NCI-H1436 (cell line): ENCODE measurements at regions not wholly inside any gene's neighbourhood (a gene's known extent, or its start where the extent isn't known, plus 50 kb on each side); places are given as distances from the start of the nearest gene placed in this dataset.

Experiments
- DNase-seq: peaks from one replicate; lab custom pipeline; 2025; lab: John Stamatoyannopoulos, UW

DNA sequence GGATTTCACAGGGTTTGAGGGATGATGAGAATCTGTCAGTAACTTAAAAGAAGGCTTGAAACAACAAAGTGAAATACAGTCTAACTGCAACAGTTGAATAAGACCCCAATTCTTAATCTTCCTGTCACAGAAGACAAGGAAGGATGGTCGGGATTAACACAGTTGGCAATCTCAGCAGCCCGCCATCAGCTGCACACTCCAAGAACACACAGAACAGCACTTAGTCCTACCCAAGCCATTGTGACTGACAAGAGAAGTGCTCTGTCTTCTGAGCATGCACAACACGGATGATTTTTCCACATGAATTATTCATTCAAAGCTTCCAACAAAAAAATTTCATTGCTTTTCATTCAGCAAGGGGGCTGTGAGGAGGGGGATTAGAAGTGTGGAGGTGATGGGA is 576.1 kb downstream of the TLE4 start:
- DNase-seq: no peak

DNA sequence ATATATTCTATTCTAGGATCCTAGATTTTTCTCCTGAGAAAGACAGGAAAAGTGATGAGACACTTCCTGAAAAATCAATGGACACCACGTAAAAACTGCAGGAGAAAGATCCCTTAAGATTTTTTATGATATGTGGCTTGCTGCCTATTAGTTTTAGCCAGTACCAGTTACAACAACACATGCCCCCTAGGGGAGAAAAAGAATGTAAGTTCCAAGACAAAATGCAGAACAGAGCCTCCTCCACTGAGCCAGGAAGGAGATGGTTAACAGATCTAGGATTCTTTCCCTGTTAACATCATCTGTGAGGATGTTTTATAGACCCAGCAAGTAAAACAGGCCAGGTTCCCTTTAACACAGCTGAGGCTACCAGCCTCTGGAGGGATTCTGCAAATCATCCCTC is 574.7 kb downstream of the TLE4 start:
- DNase-seq: no peak

DNA sequence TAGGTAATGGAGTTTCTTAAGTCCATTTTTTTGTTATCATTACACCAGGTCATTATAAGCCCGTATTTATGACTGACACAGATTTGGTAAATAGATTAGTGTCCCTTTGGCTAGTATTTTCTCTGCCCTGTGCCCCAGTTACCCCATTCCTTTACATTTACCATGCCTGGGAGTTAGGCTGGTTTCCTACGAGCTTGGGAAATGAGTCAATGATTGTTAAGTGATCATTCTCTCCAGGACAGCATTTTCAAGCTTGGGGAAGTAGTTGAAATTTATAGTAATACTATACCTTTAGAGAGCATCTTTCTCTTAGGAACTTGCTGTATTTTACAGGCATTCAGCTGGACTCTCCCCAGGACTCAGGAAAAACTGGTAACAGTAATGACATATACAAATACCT is 573.1 kb downstream of the TLE4 start:
- DNase-seq: no peak

DNA sequence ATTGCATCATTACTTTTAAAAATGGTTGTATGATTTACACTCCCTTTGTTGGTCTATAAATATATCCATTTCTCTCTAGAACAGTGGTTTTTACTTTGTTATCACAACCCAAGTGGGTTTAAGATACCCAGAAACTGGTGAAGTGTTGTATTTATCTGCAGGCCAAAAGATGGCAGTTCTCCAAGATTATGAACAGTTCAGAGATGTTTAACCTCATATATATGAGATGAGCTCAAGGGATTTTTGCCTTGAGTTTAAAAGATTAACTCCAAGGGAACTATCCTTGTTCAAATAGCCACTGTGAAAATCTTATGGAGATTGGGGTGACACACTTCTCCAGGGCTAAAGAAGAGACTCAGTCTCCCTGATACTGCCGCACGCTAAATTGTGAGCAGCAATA is 572.6 kb downstream of the TLE4 start:
- no peak for DNase-seq

DNA sequence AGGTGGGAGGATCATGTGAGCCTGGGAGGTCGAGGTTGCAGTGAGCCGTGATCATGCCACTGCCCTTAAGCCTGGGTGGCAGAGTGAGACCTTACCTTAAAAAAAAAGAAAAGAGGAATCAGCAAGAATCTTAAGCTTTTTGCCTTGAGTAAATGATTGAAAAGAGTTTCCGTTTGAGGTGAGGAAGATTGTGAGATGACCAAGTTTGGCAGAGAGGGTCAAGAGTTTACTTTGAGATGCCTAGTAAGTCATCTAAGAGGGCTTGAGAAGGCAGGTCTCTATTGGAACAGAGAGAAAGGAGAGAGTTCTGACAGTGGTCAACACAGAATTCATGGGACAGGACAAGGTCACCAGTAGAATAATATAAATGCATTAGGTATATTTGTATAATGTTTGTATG is 572.1 kb downstream of the TLE4 start:
- no peak for DNase-seq

DNA sequence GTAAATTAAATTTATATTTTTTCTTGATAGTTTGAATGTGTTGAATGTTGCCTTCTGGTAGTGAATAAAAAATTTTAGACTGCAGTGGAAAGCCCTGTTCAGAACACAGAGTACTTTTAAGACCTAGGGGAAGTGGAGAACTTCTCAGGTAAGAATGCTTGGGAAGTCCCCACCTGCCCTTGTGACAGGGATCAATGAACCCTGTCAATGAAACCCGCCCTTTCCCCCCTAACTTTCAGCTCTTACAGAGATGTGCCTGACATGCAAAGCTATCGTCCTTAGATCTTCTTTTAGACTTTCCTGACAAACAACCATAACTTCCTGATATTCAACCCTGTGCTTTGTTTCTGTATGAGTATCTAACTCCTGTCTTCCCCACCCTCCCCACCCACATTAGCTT is 562.7 kb downstream of the TLE4 start:
- no peak for DNase-seq

DNA sequence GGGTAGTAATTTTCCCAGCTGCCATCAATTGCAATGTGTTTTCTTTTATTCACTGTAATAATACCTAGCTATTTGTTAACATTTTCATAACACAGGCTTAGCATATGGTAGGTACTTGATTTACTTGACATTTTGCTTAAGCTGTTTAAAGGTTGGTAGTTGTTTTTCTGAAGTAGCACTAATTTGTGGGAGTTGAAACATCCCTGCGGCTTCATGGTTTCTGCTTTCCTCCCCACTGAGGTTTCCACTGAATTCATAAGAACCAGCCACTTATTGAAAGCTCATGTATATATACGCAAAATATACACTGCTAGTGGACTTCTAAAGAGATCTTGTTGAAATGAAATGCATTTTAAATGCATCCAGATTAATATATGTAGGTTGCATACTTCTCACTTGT is 559.9 kb downstream of the TLE4 start:
- no peak for DNase-seq

DNA sequence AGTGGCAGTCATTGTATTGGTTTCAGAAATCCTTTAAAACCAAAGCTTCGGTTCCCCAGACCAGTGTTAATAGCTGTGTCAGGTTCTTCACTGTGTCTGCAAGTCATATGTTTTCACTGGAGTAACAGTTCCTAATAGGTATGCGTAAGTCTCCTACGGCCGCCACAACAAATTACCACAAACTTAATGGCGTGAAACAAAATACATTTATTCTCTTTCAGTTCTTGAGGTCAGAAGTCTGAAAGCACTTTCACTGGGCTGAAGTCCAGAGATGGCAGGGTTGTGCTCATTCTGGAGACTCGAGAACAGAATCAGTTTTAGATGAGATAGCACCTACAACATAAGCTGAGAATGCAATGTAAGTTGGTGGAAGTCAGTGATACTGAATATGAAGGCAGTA is 556.2 kb downstream of the TLE4 start:
- DNase-seq: no peak

DNA sequence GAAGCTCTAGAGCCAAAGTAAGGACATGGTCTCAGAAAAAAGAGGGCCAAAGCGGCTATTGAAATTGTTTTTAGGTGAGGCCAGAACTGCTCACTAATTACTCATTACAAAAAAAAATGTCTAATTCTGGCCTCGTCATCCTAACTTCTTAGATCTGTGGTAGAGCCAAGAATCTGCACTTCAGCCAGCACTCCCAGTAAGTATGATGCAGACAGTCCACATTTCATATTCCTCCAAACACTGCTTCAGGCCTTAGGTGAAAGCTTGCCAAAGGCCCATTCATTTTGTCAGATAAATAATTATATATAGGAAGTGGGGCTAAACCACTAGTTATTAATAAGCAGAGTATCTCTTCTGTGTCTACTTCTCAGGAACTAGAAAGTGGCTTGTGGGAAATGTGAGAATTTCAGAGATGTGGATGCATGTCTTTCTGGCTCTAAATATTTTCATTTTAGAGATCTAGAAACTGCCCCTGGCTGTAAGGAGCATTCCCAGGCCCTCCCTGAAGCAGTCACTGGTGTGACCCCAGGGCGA is 554.0 kb downstream of the TLE4 start:
- DNase-seq: no peak

DNA sequence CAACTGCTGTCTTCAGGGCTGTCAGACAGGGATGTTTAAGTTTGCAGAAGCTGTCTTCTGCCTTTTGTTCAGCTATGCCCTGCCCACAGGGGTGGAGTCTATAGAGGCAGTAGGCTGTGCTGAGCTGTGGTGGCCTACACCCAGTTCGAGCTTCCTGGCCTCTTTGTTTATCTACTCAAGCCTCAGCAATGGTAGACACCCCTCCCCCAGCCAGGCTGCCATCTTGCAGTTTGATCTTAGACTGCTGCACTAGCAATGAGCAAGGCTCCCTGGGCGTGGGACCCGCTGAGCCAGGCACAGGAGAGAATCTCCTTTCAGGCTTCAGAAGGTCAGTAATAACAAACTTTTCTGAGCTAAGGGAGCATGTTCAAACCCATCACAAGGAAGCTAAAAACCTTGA is 545.3 kb downstream of the TLE4 start:
- no peak for DNase-seq

DNA sequence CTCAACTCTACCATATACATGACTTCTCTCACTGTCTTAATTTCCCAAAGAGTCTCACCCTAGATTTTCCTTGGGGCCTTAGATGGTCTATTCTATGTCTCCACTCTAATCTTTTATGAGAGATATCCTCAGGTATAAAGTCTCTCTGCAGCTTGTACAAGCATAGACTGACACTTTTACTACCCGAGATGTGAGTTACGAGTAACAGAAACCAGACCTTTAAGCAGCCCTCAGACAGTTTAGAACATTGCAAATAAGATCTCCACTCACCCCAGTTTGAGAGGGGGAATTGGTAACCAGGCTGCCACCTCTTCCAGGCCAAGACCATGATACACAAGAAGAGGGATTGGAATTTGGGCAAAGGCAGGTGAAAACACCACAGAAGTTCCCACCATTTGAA is 542.5 kb downstream of the TLE4 start:
- no peak for DNase-seq

DNA sequence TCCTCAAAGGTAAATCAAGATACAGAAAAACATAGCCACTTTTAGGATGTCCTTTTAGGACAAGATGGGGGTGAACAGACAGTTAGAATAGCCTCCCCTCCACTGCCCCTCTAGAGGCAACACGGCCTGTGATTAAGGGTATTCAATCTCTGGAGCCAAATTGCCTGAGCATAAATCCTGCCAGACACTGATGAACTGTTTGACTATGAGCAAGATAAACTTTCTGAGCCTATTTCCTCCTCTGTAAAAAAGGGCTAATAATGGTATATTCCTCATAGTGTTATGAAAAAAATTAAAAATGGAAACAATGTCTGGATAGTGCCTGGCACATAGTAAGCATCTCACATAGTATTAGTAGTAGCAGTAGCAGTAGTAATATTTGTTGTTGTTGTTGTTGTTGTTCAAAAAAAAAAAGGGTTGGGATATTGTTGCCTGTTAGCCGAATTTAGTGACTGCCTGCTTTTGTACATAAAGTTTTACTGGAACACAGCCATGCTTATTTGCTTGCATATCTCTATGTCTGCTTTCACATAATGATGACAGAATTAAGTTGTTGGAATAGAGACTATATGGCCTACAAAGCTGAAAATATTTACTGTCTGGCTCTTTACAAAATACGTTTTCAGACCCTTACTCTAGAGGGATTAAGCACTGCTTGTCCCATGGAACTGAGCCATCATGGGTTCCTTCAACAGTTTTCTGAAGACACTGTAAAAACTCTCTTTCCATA is 536.3 kb downstream of the TLE4 start:
- no peak for DNase-seq

DNA sequence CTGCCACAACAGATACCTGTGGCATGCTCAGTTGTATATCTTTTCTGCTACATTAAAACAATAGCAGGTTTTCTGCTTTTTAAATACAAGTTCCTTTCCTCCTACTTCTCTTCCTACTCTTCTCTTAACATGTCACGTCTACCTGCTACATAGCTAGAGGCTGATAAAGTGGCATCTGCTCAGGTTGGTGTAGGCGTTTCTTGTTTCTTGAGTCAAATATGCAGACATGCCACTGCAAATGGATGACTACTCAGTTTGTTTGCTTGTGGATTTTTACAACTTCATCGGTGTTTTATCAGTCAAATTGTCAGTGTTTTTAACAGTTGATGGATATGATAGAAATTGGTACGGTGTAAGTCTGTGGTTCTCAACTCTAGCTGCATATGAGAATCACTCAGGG is 525.7 kb downstream of the TLE4 start:
- DNase-seq: no peak

DNA sequence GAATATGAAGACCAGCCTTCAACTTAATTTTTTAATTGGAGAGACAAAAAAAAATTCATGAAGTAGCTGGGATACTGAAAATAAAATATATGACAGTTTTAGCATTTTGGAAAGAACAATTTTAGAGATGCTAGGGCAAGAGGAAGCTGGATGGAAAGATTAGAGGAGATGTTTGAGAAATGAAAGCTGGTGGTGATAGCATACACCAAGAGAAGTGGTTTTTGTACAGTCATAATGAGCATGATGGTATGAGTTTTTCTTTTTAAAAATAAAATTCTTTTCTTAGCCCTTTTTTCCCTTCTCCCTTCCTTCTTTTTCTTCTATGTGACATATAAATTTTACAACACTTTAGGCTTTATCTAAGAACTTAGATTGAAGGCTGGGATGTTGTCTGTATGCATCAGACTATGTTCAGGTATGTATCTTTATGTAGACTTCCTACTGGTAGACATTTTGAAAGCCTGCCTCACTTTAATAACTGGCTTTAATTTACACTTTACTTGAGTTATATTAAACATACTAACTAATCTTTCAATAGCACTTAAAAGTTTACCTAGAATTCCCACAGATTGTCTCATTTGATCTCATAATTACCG is 522.5 kb downstream of the TLE4 start:
- no peak for DNase-seq

DNA sequence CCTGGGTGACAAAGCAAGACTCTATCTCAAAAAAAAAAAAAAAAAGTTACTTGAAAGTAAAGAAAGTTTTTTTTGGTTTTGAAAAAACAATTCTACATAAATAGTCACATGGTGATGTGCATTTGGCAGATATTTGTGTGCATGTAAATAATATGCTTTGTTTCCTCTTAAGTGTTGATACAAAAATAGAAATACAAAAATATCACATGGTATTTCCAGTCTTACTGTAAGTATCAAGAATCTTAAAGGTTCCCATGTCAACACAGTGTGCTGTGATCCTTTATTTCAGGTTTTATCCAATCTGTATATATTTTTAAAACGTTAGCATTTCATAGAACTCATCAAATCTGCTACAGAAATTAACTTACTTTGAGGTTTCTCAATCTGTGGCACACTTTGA is 521.9 kb downstream of the TLE4 start:
- no peak for DNase-seq

DNA sequence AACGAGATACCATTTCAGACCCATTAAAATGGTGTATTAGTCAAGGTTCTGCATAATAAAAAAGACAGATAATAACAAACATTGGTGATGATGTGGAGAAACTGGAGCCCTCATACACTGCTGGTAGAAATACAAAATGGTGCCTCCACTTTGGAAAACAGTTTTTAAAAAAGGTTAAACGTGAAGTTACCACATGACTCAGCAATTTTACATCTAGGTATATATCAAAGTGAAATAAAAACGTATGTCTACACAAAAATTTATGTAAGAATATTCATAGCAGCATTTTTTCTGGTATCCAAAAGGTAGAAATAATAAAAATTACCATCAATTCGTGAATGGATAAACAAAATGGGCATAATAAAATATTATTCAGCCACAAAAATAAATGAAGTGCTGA is 519.8 kb downstream of the TLE4 start:
- DNase-seq: no peak

DNA sequence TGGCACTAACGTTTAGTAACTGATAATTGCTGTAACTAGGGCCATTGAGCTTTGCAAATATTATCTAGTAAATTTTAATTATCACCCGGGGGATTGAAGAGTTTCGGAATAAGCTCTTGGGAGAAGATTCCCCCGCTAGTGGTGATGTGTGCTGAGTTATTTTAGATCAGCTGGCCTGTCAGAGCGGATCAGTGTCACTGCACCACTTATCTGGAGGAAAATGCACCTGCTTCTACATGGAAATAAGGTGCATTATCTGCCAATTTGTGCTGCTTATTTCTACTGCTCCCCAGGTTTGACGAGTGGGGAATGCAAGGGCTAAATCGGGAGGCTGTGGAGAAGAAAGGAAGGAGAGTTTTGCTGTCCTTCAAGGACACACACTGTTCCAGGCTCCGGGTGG is 518.6 kb downstream of the TLE4 start:
- DNase-seq: no peak

DNA sequence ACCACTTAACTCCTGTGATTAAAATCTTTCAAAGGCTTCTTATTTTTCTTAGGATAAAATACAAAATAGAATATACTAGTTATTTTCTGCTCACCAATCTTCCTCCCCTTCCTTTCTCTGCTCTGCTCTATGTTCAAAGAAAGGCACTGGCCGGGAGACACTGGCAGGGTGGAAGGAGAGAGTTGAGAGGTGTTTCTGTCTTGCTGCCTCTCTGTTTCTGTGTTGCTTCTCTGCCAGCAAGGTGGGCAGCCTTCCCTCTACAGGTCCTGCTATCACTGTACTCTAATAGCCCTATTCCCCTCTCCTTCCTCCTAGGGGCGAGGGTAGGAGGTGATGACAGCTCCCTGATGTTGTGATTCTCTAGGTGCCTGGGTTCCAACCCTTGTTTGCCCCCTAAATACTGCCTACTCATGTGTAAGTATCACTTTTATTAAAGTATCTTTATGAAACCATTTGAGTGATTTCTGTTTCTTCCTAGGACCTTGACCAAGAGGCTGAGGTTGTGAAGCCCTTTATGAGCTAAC is 515.1 kb downstream of the TLE4 start:
- no peak for DNase-seq

DNA sequence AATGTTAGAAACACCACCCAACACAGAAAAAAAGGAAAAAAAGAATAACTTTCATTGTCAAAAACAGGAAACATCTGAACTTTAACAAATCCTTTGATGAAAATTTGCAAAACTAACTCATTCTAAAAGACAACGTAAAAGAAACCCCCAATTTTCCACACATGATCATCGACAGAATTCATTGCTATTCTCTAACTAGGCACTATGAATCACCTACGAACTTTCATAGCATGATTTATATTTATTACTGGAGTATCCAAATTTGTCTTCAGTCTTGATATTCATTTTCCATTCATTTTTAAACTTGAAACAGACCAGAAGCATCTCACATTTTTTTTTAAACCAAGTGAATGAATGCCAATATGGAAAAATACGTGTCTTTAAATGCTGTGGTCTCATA is 514.6 kb downstream of the TLE4 start:
- no peak for DNase-seq

DNA sequence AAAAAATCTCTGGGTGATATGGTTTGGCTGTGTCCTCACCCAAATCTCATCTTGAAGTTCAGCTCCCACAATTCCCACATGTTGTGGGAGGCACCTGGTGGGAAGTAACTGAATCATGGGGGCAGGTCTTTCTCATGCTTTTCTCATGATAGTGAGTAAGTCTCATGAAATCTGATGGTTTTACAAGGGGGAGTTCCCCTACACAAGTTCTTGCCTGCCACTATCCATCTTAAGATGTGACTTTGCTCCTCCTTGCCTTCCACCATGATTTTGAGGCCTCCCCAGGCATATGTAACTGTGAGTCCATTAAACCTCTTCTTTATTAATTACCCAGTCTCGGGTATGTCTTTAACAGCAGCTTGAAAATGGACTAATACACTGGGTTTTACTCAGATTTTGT is 513.9 kb downstream of the TLE4 start:
- no peak for DNase-seq

DNA sequence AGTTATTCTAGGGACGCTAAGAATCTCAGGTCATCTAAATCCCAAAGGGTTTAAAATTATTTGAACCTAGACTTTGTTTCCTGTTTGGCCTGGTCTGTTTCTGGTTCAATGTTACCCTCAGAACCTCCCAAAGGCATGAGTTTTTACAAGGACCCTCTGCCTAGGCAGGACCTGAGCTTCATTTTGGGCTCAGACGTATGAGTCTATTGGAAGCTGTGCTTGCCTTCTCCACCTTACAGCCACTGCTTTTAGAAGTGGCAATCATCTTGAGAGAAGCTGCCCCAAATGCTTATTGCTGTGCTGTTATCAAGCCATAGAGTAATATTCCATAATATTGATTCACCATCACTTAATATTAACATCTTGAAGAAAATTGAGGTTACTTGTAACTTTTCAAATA is 510.4 kb downstream of the TLE4 start:
- no peak for DNase-seq

DNA sequence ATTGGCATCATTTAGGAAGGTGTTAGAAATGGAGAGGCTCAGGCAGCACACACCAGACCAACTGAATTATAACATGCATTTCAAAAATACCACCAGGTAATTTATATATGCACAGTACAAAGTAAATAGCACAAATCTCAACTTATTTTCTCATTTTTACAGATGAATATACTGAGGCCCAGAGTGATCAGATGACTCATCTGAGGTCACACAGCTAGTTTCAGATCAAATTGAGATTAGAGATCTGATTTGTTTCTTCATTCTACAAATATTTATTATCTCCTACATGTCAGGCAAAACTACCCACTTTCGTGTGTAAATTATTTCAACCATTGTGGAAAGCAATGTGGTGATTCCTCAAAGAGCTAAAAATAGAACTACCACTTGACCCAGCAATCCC is 507.1 kb downstream of the TLE4 start:
- DNase-seq: no peak

DNA sequence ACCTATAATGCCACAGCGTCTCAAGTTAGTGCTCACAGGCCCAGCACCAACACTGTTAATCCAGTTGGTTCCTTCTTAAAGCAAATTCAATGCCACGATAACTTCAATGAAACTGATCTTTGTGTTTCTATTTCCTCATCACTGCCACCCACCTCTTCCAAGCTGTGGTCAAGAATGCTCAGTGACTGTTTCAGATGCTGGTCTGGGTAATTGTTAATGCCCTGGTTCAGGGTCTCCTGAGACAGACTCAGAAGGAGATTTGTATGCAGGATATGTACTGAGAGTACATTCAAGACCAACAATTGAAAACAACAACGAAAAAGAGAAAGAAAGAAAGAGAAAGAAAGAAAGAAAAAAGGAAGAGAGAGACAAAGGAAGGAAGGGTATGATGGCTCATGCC is 505.3 kb downstream of the TLE4 start:
- no peak for DNase-seq

DNA sequence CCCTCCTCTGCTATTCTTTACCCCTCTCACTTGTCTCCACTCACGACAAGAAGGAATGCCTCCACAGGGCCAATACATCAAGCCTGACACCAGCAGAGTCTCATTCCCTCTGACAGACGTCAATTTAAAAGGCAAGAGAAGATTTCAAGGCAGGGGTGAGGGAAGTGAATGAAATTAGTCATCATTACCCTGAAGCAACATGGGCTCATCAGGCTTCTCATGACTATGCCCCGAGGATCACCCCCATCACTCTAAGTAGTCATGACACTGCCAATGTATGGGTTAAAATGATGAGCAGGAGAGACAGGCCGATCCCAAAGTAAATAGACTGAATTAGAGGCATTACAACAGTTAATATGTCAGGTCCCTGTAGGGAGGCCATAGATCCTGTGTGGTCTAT is 504.4 kb downstream of the TLE4 start:
- no peak for DNase-seq
